GM19025 (cell line): ENCODE measurements at regions not wholly inside any gene's neighbourhood (a gene's known extent, or its start where the extent isn't known, plus 50 kb on each side); places are given as distances from the start of the nearest gene placed in this dataset.

Source experiments
- ATAC-seq: cut with Tn5 transposase; IDR thresholded peaks from one replicate; pipeline ENCODE4 v1.9.1; 2021; ENCODE audit warnings: mild to moderate bottlenecking, low read depth, moderate library complexity; ENCODE audit not compliant: unreplicated experiment

DNA sequence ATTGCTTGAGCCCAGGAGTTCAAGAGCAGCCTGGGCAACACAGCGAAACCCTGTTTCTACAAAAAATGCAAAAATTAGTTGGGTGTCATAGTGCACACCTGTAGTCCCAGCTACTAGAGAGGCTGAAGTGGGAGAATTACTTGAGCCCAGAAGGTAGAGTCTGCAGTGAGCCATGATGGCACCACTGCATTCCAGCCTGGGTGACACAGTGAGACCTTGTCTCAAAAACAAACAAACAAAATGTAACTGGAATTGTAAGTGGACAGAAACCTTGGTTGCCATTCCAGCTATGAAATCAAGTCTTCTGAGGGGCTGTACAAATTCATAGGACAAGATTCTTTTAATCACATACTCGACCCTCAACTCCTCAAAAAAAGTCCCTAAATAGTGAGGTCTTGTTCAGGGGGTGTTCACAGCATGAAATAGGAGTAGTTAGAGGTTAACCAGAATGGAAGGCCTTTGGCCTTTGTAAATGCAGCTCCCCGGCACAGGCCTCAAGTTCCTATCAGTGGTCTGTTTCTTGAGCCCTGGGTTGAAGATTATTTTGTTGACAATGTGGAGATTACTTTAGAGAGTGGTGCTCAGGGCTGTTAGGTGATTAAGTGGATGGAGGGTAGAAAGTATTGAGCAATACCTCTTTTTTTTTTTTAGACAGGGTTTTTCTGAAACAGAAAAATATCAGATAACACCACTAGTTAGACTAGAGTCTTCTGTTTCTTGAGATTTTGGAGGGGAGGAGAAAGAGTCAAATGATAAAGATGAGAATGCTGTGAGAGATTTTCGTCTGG, 138.7 kb upstream of the ZNF648 start:
- no peak for ATAC-seq

DNA sequence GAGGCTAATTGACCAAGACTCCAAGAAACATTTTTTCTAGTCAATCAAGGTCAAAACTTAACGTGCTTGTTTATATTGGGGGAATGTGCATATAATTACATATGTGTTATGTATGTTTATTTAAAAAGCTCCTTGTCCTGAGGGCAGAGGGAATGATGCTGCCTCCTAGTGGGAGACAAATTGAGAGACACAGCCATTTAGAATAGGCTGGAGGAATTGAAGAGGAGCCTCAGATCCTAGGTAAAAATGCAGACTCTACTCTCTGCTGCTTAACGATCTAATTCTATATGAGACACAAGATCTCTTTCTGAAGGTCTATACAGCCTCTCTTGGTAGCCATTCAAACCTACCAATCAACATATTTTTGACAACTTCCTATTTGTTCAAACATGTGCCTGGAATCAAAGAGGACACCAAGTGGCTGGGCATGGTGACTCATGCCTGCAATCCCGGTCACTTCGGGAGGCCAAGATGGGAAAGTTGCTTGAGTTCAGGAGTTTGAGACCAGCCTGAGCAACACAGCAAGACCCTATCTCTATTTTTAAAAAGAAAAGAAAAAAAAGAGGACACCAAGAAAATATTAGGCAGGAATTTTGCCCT, 136.6 kb upstream of the ZNF648 start:
- ATAC-seq: no peak

DNA sequence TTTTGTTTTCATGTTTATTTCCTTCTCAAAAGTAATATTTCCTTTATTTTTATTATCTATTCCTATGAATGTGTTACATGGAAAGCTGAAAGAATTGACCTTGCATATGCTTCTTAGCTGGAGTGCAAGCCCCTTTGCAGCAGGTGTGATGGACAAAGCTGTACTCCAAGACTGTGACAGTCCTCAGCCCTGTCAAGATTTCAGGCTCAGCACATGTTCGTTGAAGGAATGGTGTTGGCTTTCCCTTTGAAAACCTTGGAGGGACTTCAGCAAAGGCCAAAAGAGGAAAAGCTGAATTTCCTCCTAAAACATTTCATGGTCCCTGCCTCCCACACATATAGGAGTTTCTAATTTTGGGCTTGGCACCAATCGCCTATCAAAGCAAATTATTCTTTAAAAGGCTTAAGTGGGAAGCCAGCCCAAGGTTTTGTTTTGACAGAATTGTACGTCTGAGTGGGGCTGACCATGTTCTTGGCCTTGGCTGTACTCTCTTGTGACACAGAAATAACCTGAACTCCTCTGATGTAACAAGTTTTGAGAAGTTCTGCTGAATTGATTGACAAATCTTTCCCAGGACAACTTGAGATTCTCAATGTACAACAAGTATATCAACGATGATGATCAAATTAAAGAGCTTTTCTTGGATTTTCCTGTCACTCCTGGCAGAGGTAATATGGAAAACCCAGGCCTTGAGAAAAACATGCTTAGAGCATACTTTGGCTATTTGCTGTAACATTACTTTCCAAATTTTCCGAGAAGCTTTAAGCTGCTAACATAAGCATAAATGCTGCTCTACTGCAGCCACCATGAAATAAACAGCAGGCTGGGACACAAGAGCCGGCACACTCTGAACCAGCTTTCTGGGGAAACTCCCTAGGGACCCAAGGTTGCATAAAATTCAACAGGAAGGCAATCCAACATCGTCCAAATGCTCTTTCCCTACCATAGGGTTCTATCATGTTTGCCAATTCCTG, 135.7 kb upstream of the ZNF648 start:
- ATAC-seq: no peak

DNA sequence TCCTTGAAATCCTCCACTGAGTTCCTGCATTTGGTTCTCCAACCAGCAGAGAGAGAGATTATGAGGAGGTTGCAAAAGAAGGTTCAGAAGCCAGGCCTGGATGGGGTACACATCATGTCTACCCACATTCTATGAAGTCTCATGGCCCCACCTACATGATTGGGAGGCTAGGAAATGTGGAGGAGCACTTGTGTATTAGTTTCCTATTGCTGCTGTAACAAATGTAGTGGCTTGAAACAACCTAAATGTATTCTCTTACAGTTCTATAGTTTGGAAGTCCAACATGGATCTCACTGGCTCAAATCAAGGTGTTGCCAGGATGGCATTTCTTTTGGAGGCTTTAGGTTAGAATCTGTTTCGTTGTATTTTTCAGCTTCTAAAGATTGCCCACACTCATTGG, 134.2 kb upstream of the ZNF648 start:
- no peak for ATAC-seq

DNA sequence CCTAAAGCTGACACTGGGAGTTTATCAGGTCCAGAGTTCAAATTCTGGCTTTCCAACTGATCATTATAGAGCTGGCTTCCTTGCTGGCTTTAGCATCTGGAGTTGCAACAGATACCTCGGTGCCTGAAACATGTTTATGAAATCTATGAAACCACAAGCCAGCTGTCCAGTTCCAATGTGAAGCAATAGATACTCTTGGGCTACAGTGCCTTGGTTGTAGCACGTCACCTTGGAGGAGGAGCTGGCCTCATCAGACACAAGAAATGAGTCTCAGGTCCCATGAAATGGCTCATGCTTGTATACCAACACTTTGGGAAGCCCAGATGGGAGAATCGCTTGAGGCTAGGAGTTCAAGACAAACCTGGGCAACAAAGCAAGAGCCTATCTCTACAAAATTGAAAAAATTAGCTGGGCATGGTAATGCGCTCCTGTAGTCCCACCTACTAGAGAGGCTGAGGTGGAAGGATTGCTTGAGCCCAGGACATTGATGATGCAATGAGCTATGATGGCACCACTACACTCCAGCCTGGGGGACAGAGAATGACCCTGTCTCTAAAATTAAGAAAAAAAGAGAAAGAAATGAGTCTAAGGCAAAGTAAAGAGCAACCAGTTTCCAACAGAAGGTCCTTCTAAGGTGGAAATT, 132.5 kb upstream of the ZNF648 start:
- ATAC-seq: no peak

DNA sequence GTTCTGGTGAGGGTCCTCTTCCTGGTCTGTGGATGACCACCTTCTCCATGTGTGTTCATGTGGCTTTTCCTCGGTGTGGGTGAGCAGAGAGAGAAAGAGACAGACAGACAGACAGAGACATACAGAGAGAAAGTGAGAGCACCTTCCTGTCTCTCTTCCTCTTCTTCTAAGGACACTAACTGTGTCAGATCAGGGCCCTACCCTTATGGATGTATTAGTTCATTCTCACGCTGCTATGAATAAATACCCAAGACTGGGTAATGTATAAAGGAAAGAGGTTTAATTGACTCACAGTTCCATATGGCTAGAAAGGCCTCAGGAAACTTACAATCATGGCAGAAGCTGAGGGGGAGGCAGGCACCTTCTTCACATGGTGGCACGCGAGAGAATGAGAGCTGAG, 131.5 kb upstream of the ZNF648 start:
- ATAC-seq: no peak

DNA sequence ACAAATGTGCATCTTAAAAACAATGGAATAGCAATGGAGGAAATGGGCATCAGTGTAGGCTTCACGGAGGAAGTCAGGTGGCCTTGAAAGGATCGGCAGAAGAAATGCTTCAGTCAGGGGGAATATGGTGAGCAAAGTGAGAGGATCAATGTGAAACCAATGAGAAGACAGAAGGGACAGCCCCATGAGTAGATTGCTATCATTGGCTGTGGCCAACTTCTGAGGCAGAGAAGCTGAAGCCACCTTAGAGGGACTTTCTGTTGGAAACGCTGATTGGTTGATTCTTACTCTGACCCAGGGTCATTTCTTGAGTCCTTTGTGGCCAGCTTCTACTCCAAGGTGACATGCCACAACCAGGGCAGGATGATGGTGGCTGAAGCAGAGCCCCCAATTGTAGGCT, 130.7 kb upstream of the ZNF648 start:
- no peak for ATAC-seq

DNA sequence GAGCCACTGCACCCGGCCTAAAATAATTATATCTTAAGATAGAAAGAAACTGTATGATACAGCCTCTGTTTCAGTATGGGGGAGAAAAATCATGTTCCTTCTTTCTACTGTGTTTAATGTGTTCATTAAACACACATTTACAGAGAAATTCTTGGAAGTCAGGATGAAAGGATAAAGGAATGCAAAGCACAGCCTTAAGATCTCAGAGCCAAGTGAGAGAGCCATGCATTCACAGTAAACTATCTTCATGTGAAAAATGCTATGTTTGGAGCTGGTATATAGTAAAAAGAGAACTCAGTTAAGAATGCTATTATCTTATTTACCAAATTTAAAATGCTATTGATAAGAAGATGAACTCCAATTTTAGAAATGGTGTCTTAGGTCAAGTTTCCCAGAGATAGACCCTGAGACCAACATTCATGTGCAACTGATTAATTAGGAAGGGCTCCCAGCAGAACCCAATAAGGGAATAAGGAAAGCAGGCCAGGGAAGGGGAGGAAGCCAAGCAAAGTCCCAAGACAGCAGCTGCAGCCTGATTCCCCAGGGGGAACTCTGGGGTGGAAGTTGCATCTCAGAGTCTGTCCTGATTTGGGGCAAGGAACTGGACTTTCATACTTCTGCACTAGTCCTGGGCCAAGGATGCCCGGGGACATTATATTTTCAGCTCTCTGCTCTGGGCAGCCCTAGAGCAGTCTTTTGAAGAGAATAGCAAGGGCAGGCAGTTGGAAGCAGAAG, 130.0 kb upstream of the ZNF648 start:
- no peak for ATAC-seq

DNA sequence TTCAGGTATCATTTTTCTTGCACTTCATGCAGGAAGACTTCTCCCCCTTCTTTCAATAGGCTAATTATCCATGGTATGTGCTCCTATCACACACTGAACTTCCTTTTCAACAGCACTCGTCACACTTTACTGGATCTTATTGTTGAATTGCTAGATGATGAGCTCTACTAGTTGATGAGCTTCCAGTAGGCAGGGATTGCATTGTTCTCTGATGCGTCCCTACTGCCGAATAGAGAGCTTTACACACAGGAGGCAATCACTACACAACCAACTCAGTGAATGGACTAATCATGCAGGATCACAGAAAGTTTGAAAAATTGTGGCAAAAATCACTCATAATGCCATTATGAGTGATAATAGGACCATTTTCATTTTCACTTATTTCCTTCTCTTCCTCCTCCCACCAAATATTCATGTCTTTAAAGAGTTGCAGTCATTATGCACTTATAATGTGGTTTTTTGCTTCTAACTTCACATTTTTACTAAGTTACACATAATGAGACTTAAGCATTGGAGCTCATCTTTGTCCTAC, 128.1 kb upstream of the ZNF648 start:
- ATAC-seq: no peak

DNA sequence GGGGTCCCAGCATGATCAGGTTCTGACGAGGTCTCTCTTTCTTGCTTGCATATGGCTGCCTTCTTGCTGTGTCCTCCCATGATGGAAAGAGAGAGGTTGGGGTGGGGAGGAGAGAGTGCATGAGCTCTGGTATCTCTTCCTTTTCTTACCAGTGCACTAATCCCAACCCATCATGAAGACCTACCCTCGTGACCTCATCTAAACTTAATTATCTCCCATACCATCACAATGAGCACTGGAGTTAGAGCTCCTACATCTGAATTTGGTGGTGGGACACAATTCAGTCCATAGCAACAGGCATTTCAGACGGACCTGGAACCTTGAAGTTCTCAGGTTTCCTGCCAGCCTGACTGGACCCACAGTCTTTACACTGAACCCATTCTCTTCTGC, 125.2 kb upstream of the ZNF648 start:
- no peak for ATAC-seq

DNA sequence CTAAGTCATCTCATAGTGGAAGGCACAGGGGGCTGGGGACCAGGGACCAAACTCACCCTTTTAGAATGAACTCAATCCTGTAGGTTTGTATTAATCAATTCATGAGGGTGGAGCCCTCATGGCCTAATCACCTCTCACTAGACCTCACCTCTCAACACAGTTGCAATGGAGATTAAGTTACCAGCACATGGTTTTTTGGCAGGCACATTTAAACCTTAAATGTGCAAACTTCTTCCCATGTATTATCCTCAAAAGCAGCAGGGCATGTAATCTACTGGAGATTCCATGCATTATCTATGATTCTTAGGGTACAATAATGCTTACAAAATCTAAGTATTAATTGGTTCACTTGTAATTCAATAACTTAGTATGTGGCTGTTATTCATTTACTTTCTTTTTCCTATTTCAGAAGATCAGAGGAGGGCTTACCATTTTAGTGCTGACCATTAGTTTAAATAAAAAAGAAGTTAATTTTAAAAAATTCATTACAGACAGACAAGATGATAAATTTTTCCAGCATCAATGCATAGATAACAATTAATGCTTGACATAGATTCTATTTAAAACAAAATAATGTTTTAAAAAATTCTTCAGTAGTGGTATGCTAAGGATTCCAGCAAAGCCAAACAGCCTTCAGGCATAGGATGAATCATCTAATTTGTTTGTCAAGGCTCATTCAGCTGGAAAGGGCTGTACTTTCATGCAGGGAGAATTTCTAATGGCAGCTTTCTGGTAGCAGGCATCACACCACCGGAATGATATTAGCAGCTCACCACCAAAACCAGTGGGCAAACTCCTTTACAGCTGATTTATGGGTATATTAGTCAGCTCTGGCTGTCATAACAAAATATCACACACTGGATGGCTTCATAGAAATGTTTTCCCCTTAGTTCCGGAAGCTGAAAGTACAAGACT, 124.6 kb upstream of the ZNF648 start:
- ATAC-seq: no peak

DNA sequence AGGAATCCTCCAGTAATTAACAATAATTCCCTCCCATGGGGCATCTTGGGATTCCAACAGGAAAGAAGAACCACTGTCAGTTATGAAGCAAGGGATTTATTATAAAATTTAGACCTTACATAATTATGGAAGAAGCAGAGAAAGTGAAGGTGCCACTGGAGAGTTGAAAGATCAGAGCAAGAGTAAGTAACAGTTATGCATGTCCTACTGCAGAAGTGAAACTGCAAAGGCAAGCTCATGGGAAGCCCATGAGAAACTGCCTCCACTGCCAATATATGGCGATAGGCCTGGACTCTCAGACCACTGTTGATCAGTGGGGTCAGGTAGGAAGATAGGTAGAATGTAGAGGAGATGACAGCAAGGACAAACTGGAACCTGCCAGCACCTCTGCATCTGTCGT, 123.6 kb upstream of the ZNF648 start:
- ATAC-seq: no peak

DNA sequence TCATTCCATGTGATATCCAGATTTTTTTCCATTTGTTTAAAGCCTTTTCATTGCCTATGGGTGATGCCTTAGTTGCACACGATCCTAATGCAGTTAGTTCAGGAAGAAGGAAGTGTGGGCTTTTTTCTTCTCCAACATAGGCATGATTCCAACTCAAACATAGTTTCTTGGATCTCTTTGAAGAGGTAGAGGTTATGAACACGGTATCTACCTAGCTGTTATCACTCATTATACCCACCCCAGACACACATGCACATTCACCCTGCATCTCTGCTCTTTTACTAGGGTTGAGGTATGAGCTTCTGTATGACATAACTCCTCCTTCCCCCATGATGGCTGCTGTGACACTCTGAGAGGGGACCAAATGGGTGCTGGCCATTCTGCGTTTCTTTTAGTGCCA, 122.1 kb upstream of the ZNF648 start:
- no peak for ATAC-seq

DNA sequence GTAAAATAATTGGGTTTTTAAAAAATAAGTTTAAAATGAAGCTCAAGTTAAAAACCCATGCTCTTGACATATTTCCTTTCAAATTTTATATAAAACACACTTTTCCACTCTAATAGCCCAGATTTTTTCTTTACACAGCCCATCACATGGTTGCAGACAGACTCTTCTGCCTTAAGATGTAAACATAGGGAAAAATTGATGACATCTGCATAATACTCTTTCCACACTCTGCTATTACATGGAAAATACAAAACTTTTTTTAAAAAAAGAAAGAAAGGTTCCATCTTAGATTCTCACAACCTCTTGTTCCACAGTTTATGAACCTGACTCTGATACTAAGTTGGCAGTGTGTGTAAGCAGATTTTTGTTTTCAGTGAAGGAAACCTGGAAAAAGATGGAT, 120.8 kb upstream of the ZNF648 start:
- ATAC-seq: no peak

DNA sequence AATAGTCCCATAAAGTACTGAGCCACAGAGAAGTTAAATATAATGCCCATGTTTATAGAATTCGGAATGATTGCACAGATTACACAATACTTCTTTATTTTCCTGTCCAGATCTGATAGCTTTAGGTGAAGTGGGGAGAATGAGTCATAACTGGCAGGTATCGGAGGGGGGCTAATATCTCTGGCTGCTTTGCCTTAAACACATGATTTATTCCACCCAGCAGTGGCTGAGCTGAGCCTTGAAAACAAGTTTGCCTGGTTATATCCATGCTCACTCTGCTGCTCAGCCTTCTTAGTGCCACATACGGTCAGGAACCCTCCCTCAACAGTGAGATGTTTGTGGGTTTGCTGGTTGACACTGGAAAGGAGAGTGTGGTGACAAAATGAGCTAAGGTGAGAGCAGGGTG, 119.7 kb upstream of the ZNF648 start:
- no peak for ATAC-seq

DNA sequence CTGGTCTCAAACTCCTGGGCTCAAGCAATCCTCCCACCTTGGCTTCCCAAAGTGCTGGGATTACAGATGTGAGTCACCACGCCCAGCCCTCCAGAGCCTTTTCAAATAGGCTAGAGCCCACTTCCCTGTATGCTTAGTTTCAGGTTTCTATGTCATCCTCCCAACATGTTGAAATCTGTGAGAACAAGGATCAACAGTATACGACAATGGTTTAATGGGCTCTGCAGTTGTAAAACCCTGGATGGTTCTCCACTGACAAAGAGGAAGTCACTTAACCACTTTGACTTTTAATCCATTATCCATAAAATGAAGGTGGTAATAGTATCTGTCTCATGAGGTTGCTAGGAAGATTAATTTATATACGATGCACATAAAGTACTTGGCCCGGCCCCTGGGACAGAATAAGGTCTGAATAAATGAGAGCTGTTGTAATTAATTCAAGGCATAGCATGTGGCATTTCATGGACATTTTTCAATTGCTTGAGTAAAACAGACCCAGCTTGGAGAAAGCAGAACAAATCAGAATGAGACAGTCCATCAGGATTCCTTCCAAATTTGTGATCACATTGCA, 113.9 kb upstream of the ZNF648 start:
- no peak for ATAC-seq

DNA sequence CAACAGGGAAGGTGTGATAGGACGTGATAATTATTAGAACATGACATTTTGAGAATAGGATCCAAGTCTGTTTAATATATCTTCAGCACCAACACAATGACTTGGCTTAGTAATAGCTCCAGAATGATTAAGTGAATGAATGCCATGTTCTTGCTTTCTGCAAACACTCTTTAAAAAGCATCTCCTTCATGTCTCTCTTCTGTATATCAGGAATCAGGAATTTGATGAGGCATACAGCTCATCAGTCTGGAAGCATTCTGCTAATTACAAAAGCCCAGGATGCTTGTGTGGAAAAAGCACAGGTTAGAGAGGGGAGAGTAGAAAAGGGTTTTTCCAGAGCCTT, 113.0 kb upstream of the ZNF648 start:
- no peak for ATAC-seq

DNA sequence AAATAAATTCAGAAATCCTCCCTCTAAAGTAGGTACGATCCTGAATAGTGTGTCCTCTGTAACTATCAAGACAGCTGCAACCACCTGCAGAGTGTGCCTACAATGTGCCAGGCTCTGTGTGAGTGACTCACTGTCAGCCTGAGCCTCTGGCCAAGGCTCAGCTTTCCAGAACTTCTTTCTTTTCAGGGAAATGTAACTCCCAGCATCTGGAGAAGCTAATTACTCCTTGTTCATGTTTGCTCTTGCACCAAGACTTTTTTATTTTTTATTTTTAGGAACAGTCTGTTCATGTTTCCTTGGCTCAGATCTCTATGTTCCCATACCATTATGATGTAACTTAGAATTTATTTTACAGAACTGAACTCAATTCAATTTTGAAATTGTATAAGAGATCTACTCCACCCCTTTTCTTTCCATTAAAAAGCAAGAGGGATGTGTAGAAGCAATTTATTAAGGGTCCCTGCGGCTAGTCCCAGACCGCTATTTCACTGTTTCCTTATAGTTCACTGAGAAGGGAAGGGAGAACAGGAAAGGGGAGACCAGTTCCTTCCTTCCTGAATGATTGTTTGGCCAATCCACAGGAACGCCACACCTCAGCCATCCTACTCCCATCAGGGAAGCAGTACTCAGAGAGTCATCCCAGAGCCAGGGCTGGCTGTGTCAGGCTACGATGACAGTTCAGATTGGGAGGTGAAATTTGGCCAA, 112.4 kb upstream of the ZNF648 start:
- ATAC-seq: no peak
